ENCODE measurements at regions not wholly inside any gene's neighbourhood (a gene's known extent, or its start where the extent isn't known, plus 50 kb on each side); places are given as distances from the start of the nearest gene placed in this dataset.
A peak's percentile ranks its signal among the peaks of the same experiment; 100 is the strongest.

GRCh38 chr3:105987809-105988208, 119.0 kb upstream of the CBLB start:
- Histone ChIP-seq H3K27ac (ENCODE audit: low read depth in 1 of 2, low read length in 1 of 2) (no peak overlapping the region), H3K36me3 (ENCODE audit: control insufficient read depth in 4 of 4, insufficient read depth in 4 of 4, low read length in 4 of 4) (no peaks in the 10 kb centered on the region), H3K27me3 (ENCODE audit: control insufficient read depth in 3 of 3, insufficient read depth in 3 of 3, low read length in 2 of 3) (no peaks in the 10 kb centered on the region), H3K4me1 (ENCODE audit: control insufficient read depth in 5 of 5, insufficient read depth in 5 of 5, low read length in 5 of 5) (no peaks in the 10 kb centered on the region), H3K4me3 (no peak overlapping the region), H3K9ac (ENCODE audit: insufficient read depth in 1 of 2, low read length in 2 of 2) (no peak overlapping the region), H3K9me3 (ENCODE audit: control insufficient read depth in 4 of 4, insufficient read depth in 3 of 4, low read length in 3 of 4) (no peaks in the 10 kb centered on the region)
- DNase-seq (no peak), ATAC-seq (ENCODE audit: insufficient read depth, low FRiP score) (no peak)
- WGBS, 2 donors, result 68 to 82% methylated on average over 2 of the region's 2 CpGs
- TF ChIP-seq CTCF (IDR thresholded peaks at IDR 0.05; ENCODE audit: control extremely low read depth, extremely low read depth), result no peak

GRCh38 chr3:105988540-105989212, 119.9 kb upstream of the CBLB start:
- no peak for TF ChIP-seq CTCF (IDR thresholded peaks at IDR 0.05; ENCODE audit: control extremely low read depth, extremely low read depth)
- 82 to 88% methylated on average over 3 of the region's 3 CpGs for WGBS, 2 donors
- ATAC-seq (ENCODE audit: insufficient read depth, low FRiP score), result no peak

DNA sequence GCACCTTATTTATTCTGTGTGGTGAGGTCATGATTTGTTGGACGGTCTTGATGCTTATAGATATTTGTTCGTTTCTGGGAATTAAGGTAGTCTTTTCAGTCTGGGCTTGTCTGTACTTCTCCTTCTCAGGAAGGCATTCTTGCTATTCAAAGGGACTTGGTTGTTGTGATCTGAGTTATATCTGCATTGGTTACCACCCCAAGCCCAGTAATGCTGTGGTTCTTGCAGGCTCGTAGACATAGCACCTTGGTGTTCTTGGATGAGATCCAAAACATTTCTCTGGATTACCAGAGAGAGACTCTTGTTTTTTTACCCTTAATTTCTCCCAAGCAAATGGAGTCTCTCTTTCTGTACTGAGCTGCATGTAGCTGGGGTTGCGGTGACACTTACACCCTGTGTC, 128.0 kb upstream of the CBLB start:
- no peak for ATAC-seq (ENCODE audit: insufficient read depth, low FRiP score)
- DNase-seq, result no peak
- Histone ChIP-seq H3K4me1 (ENCODE audit: control insufficient read depth in 5 of 5, insufficient read depth in 5 of 5, low read length in 5 of 5) (no peaks in the 10 kb centered on the region), H3K4me3 (no peak overlapping the region), H3K36me3 (ENCODE audit: control insufficient read depth in 4 of 4, insufficient read depth in 4 of 4, low read length in 4 of 4) (no peaks in the 10 kb centered on the region), H3K9ac (ENCODE audit: insufficient read depth in 1 of 2, low read length in 2 of 2) (no peak overlapping the region), H3K27me3 (ENCODE audit: control insufficient read depth in 3 of 3, insufficient read depth in 3 of 3, low read length in 2 of 3) (no peaks in the 10 kb centered on the region), H3K9me3 (ENCODE audit: control insufficient read depth in 4 of 4, insufficient read depth in 3 of 4, low read length in 3 of 4) (peaks cover 0 to 9% (median 2%) of the 10 kb centered on the region in 4 donors), H3K27ac (ENCODE audit: low read depth in 1 of 2, low read length in 1 of 2) (no peak overlapping the region)
- 89 to 93% methylated on average over 4 of the region's 4 CpGs for WGBS, 2 donors
- TF ChIP-seq CTCF (IDR thresholded peaks at IDR 0.05; ENCODE audit: control extremely low read depth, extremely low read depth), result no peak

More at GRCh38 chr3:105988540-105989212, 119.9 kb upstream of the CBLB start:
- Histone ChIP-seq H3K36me3 (ENCODE audit: control insufficient read depth in 4 of 4, insufficient read depth in 4 of 4, low read length in 4 of 4) (no peaks in the 10 kb centered on the region), H3K4me1 (ENCODE audit: control insufficient read depth in 5 of 5, insufficient read depth in 5 of 5, low read length in 5 of 5) (no peaks in the 10 kb centered on the region), H3K4me3 (no peak overlapping the region), H3K9ac (ENCODE audit: insufficient read depth in 1 of 2, low read length in 2 of 2) (no peak overlapping the region), H3K27me3 (ENCODE audit: control insufficient read depth in 3 of 3, insufficient read depth in 3 of 3, low read length in 2 of 3) (no peaks in the 10 kb centered on the region), H3K27ac (ENCODE audit: low read depth in 1 of 2, low read length in 1 of 2) (no peak overlapping the region), H3K9me3 (ENCODE audit: control insufficient read depth in 4 of 4, insufficient read depth in 3 of 4, low read length in 3 of 4) (no peaks in the 10 kb centered on the region)
- peak in 1 of 3 donors; percentile 54 for DNase-seq

DNA sequence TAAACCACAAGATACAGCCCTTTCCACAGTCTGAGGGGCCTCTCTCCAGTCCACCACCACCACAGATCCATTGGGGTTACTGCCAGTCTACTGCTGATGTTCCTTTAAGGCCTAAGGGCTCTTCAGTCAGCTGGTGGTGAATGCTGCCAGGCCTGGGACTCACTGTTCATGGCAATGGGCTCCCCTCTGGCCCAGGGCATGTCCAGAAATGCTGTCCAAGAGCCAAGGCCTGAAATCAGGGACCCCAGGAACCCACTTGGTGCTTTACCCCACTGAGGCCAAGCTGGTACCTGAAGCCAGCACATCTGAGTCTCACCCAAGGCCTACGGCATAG, 128.6 kb upstream of the CBLB start:
- DNase-seq (no peak), ATAC-seq (ENCODE audit: insufficient read depth, low FRiP score) (no peak)
- Histone ChIP-seq H3K27ac (ENCODE audit: low read depth in 1 of 2, low read length in 1 of 2) (peak overlapping the region in 1 of 2 donors; percentile 76), H3K9ac (ENCODE audit: insufficient read depth in 1 of 2, low read length in 2 of 2) (no peak overlapping the region), H3K4me1 (ENCODE audit: control insufficient read depth in 5 of 5, insufficient read depth in 5 of 5, low read length in 5 of 5) (no peaks in the 10 kb centered on the region), H3K36me3 (ENCODE audit: control insufficient read depth in 4 of 4, insufficient read depth in 4 of 4, low read length in 4 of 4) (no peaks in the 10 kb centered on the region), H3K9me3 (ENCODE audit: control insufficient read depth in 4 of 4, insufficient read depth in 3 of 4, low read length in 3 of 4) (peaks cover 0 to 9% (median 2%) of the 10 kb centered on the region in 4 donors), H3K27me3 (ENCODE audit: control insufficient read depth in 3 of 3, insufficient read depth in 3 of 3, low read length in 2 of 3) (no peaks in the 10 kb centered on the region), H3K4me3 (no peak overlapping the region)
- no peak for TF ChIP-seq CTCF (IDR thresholded peaks at IDR 0.05; ENCODE audit: control extremely low read depth, extremely low read depth)
- WGBS, 2 donors, result 90 to 95% methylated on average over 1 of the region's 1 CpG
